ENCODE measurements at regions not wholly inside any gene's neighbourhood (a gene's known extent, or its start where the extent isn't known, plus 50 kb on each side); places are given as distances from the start of the nearest gene placed in this dataset.
"Not testable (repeated sequence)": the region's sequence is repeated elsewhere in the genome, so short reads cannot be mapped to it uniquely, and the experiment has no call there.

GRCh38 chr10:45547207-45547606, 125.4 kb downstream of the ZFAND4 start:
- Histone ChIP-seq H3K27ac (no peak overlapping the region), H3K27me3 (replicated peaks in 1 of 7) (no peaks in the 10 kb centered on the region), H3K4me1 (peaks cover 0 to 23% (median 11%) of the 10 kb centered on the region in 6 donors), H3K36me3 (peaks cover 0 to 35% (median 0%) of the 10 kb centered on the region in 6 donors), H3K9me3 (no peaks in the 10 kb centered on the region), H3K4me3 (no peak overlapping the region)
- TF ChIP-seq CTCF (IDR thresholded peaks at IDR 0.05 in 8 of 11, conservative IDR thresholded peaks at IDR 0.05 in 3 of 11) (no peak), POLR2AphosphoS5 (IDR thresholded peaks at IDR 0.05) (no peak), POLR2A (IDR thresholded peaks at IDR 0.05) (no peak)
- WGBS, 5 donors, result 90 to 97% (median 91%) methylated on average over 2 of the region's 2 CpGs
- intact Hi-C loops (cut with DNase I; ENCODE audit: low total_unique reads), result no loop called here
- DNase-seq, result no peak

- H3K4me1 ChIP-seq, result peaks cover 0 to 9% (median 0%) of the 10 kb centered on the region in 6 donors
- H3K27ac ChIP-seq, result no peak overlapping the region
- H3K27me3 ChIP-seq (replicated peaks in 1 of 7), result no peaks in the 10 kb centered on the region
- TF ChIP-seq POLR2AphosphoS5 (IDR thresholded peaks at IDR 0.05) (no peak), CTCF (IDR thresholded peaks at IDR 0.05 in 8 of 11, conservative IDR thresholded peaks at IDR 0.05 in 3 of 11) (no peak), POLR2A (IDR thresholded peaks at IDR 0.05) (no peak)
- DNase-seq, result no peak
- 89 to 92% (median 91%) methylated on average over 1 of the region's 1 CpG for WGBS, 5 donors
- intact Hi-C loops (cut with DNase I; ENCODE audit: low total_unique reads), result no loop called here
- no peak overlapping the region for H3K4me3 ChIP-seq
- peaks cover 0 to 27% (median 0%) of the 10 kb centered on the region in 6 donors for H3K36me3 ChIP-seq
- no peaks in the 10 kb centered on the region for H3K9me3 ChIP-seq
Measured at GRCh38 chr10:45545150-45545549, 127.4 kb downstream of the ZFAND4 start.

- no peak overlapping the region for H3K27ac ChIP-seq
- H3K9me3 ChIP-seq, result no peaks in the 10 kb centered on the region
- no peak overlapping the region for H3K4me3 ChIP-seq
- intact Hi-C loops (cut with DNase I; ENCODE audit: low total_unique reads), result no loop called here
- TF ChIP-seq POLR2A (IDR thresholded peaks at IDR 0.05) (no peak), CTCF (IDR thresholded peaks at IDR 0.05 in 8 of 11, conservative IDR thresholded peaks at IDR 0.05 in 3 of 11) (no peak), POLR2AphosphoS5 (IDR thresholded peaks at IDR 0.05) (no peak)
- peaks cover 0 to 9% (median 0%) of the 10 kb centered on the region in 6 donors for H3K4me1 ChIP-seq
- no peaks in the 10 kb centered on the region for H3K27me3 ChIP-seq (replicated peaks in 1 of 7)
- DNase-seq, result no peak
- H3K36me3 ChIP-seq, result peaks cover 0 to 17% (median 0%) of the 10 kb centered on the region in 6 donors
- 43 to 85% (median 67%) methylated on average over 1 of the region's 1 CpG for WGBS, 5 donors
Measured at GRCh38 chr10:45544191-45544590, 128.4 kb downstream of the ZFAND4 start.

GRCh38 chr10:45541032-45541431, 131.5 kb downstream of the ZFAND4 start:
- 97 to 99% (median 98%) methylated on average over 5 of the region's 5 CpGs for WGBS, 5 donors
- intact Hi-C loops (cut with DNase I; ENCODE audit: low total_unique reads); DNase-seq; H3K27me3 ChIP-seq (replicated peaks in 1 of 7); H3K36me3 ChIP-seq; H3K27ac ChIP-seq; H3K9me3 ChIP-seq; H3K4me1 ChIP-seq; H3K4me3 ChIP-seq: not testable (repeated sequence)

- H3K27ac ChIP-seq; H3K4me3 ChIP-seq; H3K27me3 ChIP-seq (replicated peaks in 1 of 7); intact Hi-C loops (cut with DNase I; ENCODE audit: low total_unique reads); H3K4me1 ChIP-seq; H3K36me3 ChIP-seq; DNase-seq; H3K9me3 ChIP-seq: not testable (repeated sequence)
- 64 to 93% (median 86%) methylated on average over 1 to 2 of the region's 2 CpGs for WGBS, 5 donors
Measured at GRCh38 chr10:45540589-45540988, 132.0 kb downstream of the ZFAND4 start.

GRCh38 chr10:45539569-45539968, 133.0 kb downstream of the ZFAND4 start:
- H3K36me3 ChIP-seq; H3K4me3 ChIP-seq; intact Hi-C loops (cut with DNase I; ENCODE audit: low total_unique reads); H3K27ac ChIP-seq; H3K9me3 ChIP-seq; DNase-seq; H3K27me3 ChIP-seq (replicated peaks in 1 of 7); H3K4me1 ChIP-seq: not testable (repeated sequence)
- 0 to 64% (median 41%) methylated on average over 1 of the region's 1 CpG for WGBS, 5 donors

Data from spleen (tissue), 11 donors.